H1 (cell line): ENCODE measurements at regions not wholly inside any gene's neighbourhood (a gene's known extent, or its start where the extent isn't known, plus 50 kb on each side); places are given as distances from the start of the nearest gene placed in this dataset.

ENCODE experiments used
- BRCA1 ChIP-seq: IDR thresholded peaks from 2 replicates; pipeline ENCODE4 v1.6.1; 2012; ENCODE audit warnings: low read depth, low read length, improper control_type of control experiment
- EGR1 ChIP-seq: IDR thresholded peaks from 2 replicates; pipeline ENCODE4 v1.6.1; 2011; ENCODE audit warnings: low read depth, low read length, borderline replicate concordance
- HDAC2 ChIP-seq, 2 experiments: fragments of 300-600 bp in 1 of 2; sonication (generic) in 1 of 2; IDR thresholded peaks; 2 replicates each; pipeline ENCODE4 v1.6.1; 2011 to 2012; ENCODE audit warnings: low read depth in 2 of 2, low read length in 2 of 2, mild to moderate bottlenecking in 2 of 2, moderate library complexity in 2 of 2, borderline replicate concordance in 1 of 2, inconsistent platforms in 1 of 2
- PHF8 ChIP-seq: fragments of 200-600 bp; sonication (generic); conservative IDR thresholded peaks from 2 replicates; pipeline ENCODE4 v1.7.1; 2012; ENCODE audit warnings: low read depth, mild to moderate bottlenecking, inconsistent platforms, low read length, moderate library complexity
- POU5F1 ChIP-seq: IDR thresholded peaks from 2 replicates; pipeline ENCODE4 v1.6.1; 2011; ENCODE audit warnings: low read depth, mild to moderate bottlenecking, low read length, moderate library complexity
- RAD21 ChIP-seq, 2 experiments: IDR thresholded peaks in 1 of 2; conservative IDR thresholded peaks in 1 of 2; 2 replicates each; pipeline ENCODE4 v1.6.1; 2011; ENCODE audit warnings: low read depth in 2 of 2, low read length in 2 of 2, improper control_type of control experiment in 1 of 2, inconsistent platforms in 1 of 2, mild to moderate bottlenecking in 1 of 2, moderate library complexity in 1 of 2
- RNF2 ChIP-seq: fragments of 200-900, 300-1000 bp; sonication (generic); IDR thresholded peaks from 2 replicates; pipeline ENCODE4 v1.7.1; 2016; ENCODE audit warnings: borderline replicate concordance, low read depth, mild to moderate bottlenecking, antibody characterized with exemption, low read length; ENCODE audit not compliant: poor library complexity, severe bottlenecking; ENCODE audit errors: missing control alignments
- SIRT6 ChIP-seq: IDR thresholded peaks from one replicate; pipeline ENCODE4 v1.7.1; 2012; ENCODE audit warnings: low read length, inconsistent platforms
- YY1 ChIP-seq: IDR thresholded peaks from 2 replicates; pipeline ENCODE4 v1.6.1; 2011; ENCODE audit warnings: low read depth, mild to moderate bottlenecking, low read length

DNA sequence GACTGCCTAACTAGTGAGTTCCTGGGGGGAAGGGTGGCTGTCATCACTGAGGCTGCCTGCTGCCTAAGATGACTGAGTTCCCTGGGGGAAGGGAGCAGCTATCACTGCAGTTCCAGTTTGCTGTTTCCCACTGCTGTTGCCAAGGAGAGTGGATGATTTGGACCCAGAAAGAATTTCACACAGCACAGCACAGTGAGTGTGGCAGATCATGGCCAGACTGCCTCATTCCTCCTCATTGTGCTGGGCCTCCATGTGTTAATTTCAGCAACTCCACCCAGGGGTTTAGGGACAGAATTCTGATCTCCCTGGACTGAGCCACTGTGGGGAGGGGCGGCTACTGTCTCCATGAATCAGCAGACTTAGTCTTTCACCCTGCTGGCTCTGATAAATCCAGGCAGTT lies 125.0 kb downstream of the TEX13C start (continued):
- TF ChIP-seq RAD21 (IDR thresholded peaks at IDR 0.05 in 1 of 2, conservative IDR thresholded peaks at IDR 0.05 in 1 of 2; ENCODE audit: low read depth in 2 of 2, low read length in 2 of 2) (no peak), HDAC2 (IDR thresholded peaks at IDR 0.05; ENCODE audit: borderline replicate concordance in 1 of 2, low read depth in 2 of 2, low read length in 2 of 2) (no peak), YY1 (no peak), POU5F1 (no peak), RNF2 (no peak), SIRT6 (no peak), PHF8 (no peak), EGR1 (no peak), BRCA1 (no peak)
